CD4-positive, alpha-beta T cell treated with Interleukin-1 beta for 1 hour (primary cell): ENCODE measurements at regions not wholly inside any gene's neighbourhood (a gene's known extent, or its start where the extent isn't known, plus 50 kb on each side); places are given as distances from the start of the nearest gene placed in this dataset.

ENCODE experiments used
- DNase-seq, 2 donors: peaks; one replicate each; pipeline ENCODE4 v3.0.0-alpha.2; 2020 to 2022

DNA sequence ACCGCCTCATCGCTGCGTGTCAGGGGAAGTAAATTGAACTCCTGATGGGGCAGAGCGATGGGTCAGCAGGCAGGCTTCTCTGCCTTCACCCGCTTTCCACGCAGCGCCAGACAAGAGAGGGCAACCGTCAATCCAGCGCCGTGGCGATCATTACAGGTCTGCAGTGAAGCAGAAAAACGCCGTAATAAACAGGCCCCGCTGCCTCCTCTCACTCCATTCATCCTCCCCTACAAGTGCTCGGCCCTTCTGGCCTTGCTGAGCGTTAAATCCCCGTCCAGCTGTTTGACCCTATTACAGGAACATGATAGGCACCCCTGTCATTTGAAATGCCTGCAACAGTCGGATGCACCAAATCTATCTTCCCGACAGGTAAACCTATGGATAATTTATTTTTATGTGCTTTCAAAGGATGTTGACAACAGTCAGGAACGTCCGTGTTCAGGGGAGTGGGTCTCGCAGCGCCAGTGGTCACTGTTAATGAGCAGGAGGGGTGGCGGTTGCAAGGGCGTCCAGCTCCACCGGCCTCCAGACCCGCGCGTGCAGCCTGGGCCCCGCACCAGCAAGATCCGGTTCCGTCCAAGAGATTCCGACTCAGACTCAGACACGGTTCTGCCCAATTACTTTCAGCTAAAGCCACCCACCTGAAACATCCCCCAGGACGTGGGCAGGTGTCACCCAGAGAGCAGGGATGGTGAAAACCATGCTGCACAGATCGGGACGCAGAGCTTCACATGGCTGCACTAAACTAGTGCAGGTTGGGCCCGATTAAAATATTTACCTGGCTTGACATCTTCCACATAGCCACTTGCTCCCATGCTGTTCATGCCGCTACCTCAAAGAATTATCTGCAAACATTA is 508.0 kb upstream of the MGMT start:
- DNase-seq: no peak

DNA sequence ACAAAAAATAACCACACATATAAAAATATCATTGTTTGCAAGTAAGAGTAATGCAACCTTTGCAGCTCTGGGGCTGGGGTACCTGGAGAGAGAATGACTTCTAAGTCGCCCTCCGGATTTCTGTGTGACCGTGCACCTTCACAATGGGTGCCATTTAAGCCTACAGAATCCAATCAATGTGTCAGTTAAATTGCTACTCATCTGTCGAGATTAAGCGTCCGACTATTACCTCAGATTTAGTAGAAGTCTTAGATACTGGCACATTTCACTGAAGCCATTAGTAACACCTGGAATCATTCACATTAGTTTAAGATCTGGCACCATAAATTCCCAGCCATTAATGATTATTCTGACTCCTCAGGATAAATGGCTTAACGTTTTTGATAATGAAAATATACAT is 507.3 kb upstream of the MGMT start:
- no peak for DNase-seq

DNA sequence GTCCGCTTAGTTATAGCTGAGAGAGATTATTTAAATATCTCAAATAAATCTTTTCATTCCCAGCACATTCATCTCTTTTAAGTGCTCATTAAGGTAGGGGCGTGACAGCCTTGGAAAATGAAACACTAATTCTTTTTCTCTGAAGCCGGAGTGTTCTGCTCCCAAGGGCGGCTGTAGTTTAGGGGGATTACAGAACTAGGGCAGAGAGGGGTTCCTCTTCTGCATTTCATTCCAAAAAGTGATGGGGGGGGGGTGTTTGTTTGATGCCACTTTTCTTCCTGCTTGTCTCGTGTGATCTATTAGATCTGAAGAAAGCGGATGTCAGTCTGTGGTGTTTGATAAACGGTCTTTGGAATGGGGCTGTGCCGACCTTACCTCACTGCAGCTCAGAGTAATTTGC is 506.5 kb upstream of the MGMT start:
- no peak for DNase-seq

DNA sequence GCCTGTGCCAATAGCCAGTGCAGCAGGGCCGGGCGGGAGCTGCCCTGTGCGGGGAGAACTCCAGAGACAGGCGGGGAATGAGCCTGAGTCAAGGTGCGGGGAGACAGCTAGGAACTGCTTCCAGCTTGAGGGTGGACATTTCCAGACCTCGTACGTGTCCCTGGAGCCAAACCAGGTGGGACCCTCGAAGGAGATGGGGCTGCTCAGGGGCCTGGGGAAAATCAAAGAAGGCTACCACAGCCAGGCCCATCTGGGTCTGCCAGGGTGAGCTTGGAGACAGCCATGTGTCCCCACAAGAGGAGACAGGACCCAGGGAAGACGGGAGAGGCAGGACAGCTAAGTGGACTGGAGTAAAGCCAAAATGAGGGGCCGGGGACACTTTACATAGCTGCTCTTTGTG is 504.9 kb upstream of the MGMT start:
- no peak for DNase-seq

DNA sequence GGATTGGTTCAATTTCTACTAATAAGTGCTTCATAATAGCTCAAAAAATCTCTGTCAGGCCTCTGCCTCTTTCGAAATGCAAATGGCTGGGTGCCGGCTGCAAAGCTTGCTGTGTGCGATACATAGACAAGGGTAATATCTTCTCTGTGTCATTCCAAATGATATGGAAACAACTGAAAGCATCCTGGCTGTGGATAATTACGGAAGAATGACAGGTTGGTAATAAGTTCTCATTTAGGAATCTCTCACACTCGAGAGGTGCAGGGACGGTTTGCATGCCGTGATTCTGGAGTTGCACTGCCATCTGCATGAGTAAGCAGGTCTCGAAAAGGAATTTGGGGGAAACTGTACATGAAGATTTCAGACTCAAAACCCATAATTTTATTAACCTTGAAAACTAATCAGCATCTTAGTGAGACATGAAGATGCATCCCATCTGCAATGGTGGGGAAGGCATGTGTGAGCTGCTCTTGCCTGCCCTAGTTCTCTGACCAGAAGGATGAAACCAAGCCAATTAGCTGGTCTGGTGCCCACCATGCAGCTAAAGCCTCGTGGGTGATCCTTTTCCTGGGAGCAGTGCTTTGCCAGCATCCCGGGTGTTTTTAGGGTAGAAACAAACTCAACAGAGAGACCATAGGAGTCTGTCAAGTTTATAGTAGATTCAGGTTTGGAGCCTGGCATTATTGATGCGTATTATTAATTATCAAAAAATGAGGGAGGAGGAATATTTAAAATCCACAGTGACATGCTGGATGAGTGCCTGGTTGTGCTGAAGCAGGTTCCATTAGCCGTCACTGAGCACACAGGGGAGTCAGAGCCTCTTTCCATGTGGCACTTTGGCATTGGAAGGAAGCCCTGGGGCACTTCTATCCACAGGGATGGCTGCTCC is 503.6 kb upstream of the MGMT start:
- DNase-seq: no peak

DNA sequence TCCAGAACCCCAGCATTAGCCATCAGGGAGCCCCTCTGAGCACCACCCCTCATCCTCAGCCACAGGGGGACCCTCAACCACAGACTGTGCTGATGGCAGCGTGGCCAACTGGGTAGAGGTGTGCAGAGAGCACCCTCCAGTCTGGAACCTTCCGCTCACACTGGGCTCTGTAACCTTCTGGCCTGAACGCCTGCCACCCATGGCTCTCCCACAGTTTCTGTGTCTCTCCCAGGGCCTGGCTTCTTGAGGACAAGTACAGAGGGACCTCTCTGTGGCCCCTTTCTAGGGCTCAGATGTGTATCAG is 503.0 kb upstream of the MGMT start:
- DNase-seq: no peak

DNA sequence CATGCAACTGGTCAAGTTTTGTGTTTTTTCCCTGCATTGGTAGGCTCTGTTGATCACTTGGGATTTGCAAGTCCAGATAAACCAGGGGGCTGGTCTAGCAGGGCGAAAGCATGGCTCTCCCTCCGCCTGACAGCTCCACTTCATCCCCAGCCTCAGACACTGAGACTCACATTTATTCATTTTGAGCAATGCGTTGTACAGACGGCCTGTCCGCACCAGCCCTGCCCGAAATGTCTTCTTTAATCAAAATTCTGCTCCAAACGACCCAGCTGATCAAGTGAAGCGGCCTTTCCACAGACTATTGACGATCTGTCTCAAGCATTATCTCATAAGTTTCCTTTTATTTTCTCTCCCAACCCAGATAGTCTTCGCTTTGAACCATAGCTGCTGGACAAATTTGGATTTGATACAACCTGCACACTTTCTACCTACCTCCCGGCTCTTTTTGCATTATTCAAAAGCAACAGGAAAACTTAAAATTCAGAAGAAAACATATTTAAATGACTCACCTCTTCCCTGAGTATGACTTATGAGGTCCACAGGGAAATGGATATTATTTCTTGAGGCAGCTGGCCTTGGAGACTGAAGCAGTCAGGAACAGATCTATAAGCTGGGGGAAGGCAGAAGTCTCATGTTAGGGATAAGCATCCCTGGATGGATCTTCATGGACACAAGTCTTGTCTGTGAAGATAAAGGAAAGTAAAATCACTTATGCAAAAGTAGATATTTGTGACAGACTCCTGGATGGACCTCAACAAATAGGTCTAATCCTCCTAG is 498.9 kb upstream of the MGMT start:
- DNase-seq: no peak

DNA sequence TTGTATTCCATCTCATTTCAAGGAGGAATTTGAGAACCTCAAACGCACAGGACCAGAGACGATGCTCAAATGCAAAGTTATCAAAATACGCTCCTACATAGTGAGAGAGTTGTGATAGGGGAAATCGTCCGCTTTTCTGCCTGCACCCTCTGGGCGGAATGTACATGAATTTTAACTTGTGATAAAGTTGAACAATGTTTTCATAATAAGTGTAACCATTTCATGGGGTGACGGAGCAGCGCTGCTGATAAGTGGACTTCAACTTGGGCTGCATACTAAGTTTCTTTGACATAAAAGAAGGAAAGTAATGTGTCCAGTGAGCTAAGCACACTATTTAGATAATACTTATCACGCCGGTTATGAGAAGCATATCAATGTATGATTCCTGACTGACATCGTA is 497.5 kb upstream of the MGMT start:
- no peak for DNase-seq

DNA sequence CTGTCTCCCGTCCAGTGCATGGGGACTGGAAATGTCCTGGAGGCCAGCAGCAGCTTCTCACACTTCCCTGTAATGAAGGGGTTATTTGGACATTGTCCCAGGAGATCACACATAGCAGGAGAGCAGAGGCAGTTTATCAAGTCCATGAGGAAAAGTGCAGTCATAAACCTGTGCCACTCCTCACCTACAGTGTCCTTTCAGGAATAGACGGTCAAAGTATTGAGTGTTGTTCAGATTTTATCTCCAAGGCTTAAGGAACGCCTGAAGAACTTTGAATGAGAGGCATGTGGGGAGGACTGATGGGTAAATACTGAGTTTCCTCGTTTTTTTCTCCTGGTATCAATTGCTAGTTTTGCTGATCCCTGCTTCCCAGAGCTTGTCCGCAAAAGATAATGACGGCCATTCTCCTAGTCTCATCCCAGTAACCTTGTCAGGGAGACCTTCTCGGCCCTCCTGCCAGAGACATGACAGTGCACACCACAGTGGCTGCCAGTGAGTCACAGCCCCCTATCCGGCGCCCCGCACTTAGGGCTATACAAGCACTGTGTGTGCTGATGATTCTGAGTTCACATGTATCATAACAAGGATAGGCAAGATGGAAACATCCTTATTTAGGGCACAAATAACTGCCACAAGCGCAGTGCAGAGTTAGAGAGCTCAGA is 495.5 kb upstream of the MGMT start:
- DNase-seq: no peak

DNA sequence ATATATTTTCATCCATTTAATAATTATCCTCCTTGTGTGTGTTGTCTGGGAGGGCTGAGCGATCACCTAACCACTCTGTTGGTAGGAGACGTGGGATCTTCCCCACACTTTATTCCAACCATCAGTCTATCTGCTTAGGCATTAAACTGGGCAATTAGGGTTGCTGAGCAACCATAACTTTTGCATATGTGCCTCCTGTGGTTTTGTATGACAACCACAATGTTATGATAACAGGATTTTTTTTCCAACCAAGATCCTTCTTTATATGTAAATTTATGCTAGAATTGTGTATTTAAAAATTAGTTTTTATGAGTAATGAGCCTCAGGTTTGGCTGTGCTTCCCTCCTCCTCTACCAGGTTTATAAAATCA is 495.0 kb upstream of the MGMT start:
- DNase-seq: no peak

DNA sequence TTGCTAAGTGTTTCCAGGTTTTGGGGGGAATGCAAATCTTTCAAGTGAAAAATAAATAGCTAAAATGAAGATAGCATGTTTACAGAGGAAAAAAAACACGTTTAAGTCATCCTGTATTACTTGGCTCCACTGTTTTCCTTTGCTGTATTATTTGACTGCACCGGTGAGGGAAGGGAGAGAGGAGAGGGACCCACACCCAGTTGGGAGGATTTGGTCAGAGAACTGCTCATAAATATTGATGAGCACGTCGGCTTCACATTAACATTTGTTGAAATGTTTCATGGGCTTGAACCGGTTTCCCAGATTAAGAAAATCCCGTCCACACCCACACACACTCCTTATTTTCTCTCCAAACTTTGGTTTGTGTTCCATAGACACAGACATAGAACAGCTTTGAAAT is 493.8 kb upstream of the MGMT start:
- no peak for DNase-seq

DNA sequence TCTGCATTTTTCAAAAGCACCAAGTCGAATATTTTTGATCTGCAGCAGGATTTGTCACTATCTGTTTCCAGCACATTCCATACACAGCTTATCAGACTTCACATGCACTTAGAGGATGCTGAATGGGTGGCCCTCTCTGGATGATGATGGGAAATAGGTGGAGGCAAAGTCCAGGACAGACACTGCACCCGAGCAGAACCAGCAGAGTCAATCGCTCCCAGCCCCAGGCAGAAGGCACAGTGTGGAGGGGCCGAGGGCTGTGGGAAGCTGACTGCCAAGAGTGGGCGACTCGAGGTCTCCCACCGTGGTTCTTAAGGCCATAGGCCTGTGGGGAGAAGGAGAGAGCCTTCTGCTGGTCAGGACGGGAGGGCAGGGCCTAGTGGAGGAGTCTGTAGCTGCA is 490.2 kb upstream of the MGMT start:
- DNase-seq: no peak

DNA sequence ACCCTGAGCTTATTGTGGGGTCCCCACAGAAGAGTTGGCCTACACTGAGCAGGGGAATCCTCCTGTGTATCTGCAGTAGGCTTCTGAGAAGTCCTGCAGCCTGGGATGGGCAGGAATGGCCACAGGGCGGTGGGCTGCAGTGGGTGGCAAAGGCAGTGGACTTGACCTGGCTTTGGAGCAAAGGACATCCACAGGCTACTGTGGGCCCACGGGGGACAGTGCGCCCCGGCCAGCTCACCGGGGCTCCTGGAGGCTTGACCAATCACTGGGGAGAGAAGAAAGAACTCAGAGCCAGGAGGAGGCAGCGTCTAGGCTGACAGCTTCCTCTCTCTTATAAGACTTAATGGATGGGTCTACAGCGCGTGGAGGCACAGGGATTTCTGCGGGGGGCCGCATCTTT is 488.8 kb upstream of the MGMT start:
- no peak for DNase-seq

DNA sequence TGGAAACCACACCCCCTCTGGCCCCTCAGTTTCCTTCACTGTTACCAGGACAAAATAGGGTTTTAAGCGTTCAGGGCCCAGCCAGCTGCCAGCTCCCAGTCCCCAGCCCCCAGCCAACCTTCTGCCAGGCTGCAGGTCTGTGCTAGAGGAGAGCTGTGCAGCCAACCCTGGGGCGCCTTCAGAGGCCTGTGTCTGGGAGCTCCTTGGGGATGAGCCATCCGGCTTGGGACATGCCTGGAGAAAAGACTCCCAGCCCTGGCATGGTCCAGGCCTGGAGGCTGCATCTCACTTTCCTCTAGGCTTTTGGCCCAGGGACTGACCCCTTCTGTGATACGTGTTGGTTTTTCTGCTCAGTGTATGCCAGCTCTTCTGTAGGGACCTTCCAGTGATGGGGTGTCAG is 487.6 kb upstream of the MGMT start:
- DNase-seq: no peak

DNA sequence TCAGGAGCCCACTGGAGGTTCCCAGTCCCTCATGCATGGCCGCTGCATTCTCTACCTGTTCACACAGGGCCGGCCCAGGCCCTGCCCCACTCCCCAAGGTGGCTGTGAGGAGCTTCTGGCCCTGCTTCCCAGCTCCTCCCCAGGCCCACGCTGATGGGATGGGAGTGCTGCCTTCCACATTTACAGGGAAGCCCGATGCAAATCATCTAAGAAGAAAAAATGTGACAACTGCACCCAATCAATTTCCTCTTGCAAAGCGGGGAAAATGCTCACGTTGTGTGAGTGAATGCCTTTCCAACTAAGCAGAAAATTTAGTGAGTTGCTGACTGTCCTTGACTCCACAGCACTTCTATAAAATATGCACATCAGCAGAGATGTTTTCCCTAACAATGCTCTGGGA is 485.8 kb upstream of the MGMT start:
- no peak for DNase-seq

DNA sequence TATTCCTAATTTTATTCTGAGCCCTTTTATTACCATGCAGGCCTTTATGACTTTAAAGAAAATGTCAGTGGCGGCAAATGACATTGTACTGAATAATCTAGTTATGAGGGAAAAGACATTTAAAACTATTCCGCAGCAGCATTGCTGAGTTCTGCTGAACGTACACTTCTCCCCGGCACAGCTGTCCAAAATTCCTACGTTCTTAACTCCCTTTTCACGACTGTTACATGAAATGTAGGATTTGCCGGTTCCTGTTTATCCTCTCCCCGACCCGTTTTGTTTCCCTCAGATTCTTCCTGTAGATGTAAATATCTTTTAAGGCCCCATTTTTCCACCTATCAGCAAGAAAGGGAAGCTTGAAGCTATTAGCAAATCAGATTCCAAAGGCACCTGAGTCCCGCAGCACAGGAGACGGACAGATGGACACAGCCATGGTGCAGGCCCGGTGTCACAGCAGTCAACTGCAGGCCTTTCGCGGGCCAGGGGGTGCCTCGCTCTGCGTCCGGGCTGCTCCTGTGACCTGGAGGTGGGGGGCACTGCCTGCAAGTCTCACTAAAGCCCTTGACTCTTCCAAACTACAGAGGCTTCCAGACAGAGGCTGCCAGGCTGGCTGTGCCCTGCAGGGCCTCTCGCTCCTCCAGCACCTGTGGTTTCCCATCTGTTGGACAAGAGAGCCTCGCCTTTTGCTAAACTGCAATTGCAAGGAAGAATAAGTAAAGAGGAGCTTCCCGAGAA is 485.0 kb upstream of the MGMT start:
- DNase-seq: no peak

DNA sequence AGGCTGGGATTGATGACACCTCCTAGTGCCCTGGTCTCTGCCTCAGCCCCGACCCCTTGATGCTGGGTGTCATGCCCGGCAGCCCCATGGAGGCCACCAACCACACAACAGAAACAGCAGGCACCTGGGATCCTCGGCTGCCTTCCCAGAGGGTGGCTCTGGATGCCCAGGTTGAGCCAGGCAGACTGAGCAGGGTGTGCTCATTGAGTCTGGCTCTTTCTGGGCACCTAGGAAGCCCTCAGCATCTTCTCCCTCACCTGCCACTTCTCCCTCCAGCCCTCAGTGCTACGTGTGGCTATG is 484.5 kb upstream of the MGMT start:
- DNase-seq: no peak

DNA sequence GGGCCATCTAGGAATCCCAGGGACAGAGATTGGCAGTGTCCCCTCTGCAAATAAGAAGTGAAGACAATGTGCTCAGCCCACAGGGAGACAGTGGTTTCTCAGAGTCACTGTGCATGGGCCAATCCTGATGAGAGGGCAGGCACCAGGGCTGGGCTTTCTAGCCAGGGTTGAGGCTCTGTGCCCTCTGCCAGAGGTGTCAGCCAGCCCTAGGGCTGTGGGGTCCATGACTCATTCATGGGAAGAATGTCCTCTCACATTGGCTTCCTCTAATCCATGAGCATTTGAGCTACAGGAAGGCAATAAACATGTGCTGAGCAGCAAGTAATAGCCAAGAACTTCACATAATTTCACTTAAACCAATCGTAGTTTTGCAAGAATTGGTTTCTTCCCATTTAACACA is 482.0 kb upstream of the MGMT start:
- DNase-seq: no peak

DNA sequence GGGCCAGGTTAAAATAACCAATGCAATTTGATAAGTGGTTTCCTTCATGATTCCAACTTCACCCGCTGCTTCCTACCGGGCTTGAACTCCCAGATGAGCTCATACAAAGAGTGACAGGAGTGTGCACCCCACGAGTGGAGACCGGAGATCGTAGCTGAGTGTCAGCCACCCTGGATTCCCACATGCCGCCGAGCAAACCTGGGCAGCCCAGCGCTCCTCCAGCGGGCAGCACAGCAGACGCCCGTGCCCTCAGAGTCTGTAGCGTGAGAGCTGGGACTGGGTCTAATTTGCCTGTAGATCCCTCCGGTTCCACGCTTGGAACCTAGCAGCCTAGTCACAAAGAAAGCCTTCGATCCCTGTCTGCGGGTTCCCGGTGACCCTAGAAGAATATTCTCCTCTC is 476.1 kb upstream of the MGMT start:
- no peak for DNase-seq

DNA sequence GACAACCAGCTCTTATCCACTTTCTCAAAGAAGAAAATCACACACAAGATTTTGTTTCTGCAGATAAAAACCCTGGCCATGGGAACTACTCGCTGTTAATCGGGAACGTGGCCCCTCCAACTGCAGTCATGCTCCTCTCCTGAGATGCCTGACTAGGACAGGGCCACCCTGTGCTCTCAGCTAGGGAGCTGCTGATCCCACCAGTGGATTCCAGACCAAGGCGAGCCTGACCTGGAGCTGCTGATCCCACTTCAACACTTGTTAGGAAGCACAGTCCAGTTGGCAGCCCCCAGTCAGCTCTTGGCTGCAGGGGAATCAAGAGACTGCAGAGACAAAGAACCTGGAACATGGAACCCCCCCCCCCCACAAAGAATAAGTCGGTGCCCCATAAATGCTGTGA is 474.3 kb upstream of the MGMT start:
- DNase-seq: no peak

DNA sequence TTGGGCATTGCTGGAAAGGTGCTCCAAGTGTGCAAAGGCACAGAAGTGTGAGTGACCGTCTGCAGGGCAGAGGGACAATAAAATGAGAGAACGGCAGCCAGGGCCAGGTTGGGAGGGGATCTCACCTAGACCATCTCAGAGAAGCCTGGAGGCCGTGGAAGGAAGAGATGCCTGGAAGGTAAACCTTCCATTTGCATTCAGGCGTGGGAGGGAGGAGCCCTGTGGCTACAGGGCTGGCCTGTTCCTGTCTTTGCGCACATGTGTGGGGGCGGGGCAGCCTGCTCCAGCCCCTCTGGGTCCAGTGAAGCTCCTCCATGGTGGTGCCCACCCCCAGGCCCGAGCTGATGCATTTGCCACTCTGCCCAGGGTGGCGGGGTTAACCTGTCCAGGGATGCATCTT is 473.6 kb upstream of the MGMT start:
- DNase-seq: no peak

DNA sequence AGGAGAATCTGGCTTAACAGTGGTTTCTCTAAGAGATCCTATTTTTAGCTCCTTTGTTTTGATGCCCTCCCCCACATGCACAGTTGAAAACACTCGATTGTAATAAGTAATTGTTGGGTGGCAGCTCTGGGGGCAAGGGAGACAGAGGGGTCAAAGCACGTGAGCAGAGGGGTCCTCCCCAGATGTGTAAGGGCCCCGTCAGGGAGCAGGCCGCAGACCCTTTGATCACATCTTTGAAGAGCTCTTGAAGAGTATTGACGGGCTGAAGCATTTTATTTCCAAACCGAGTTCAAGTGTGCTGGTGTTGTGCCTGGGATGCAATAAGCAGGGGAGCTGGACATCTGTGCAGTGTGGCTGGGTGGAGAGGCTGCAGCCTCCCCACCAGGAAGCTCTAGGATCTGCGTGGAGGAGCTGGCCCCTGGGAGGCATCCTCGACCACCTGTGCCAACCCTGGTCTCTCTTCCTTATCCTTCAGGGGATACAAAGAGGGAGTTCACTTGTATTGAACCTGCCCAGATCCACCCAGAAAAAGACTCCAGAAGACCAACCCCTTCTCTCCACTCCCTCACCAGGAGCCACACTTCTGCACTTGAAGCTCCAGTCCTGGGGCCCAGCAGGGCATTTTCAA is 473.0 kb upstream of the MGMT start:
- no peak for DNase-seq
